ENCODE measurements at regions not wholly inside any gene's neighbourhood (a gene's known extent, or its start where the extent isn't known, plus 50 kb on each side); places are given as distances from the start of the nearest gene placed in this dataset.

DNA sequence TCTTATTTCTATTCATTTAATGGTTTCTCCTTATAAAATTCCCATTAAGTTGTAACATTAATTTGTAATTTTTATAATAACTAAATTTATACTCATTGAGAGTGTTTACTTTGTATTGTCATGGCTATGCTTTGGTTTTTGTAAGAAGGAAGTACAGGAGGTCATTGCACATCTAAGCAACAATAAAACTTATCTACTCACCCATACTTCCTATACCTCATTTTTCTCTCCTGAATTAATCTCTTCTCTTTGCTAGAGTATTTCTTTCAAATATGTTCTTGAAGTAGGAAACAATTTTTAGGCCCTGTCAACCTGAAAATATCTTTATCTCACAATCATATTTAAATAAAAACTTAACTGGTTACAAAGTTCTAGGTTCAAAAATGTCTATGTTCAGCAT lies 95.4 kb upstream of the WDR11 start:
- TF ChIP-seq, protein P1, sequence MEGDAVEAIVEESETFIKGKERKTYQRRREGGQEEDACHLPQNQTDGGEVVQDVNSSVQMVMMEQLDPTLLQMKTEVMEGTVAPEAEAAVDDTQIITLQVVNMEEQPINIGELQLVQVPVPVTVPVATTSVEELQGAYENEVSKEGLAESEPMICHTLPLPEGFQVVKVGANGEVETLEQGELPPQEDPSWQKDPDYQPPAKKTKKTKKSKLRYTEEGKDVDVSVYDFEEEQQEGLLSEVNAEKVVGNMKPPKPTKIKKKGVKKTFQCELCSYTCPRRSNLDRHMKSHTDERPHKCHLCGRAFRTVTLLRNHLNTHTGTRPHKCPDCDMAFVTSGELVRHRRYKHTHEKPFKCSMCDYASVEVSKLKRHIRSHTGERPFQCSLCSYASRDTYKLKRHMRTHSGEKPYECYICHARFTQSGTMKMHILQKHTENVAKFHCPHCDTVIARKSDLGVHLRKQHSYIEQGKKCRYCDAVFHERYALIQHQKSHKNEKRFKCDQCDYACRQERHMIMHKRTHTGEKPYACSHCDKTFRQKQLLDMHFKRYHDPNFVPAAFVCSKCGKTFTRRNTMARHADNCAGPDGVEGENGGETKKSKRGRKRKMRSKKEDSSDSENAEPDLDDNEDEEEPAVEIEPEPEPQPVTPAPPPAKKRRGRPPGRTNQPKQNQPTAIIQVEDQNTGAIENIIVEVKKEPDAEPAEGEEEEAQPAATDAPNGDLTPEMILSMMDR (conservative IDR thresholded peaks at IDR 0.05; ENCODE audit: low read length): no peak
- no peak for TF ChIP-seq EZH2phosphoT487 (IDR thresholded peaks at IDR 0.05; ENCODE audit: borderline replicate concordance, low read depth, low read length)

Data from OCI-LY7 (cell line).